ENCODE measurements at regions not wholly inside any gene's neighbourhood (a gene's known extent, or its start where the extent isn't known, plus 50 kb on each side); places are given as distances from the start of the nearest gene placed in this dataset.
"Not testable (repeated sequence)": the region's sequence is repeated elsewhere in the genome, so short reads cannot be mapped to it uniquely, and the experiment has no call there.

- no peaks in the 10 kb centered on the region for H3K4me1 Mint-ChIP-seq (ENCODE audit: low read depth in 2 of 2)
- no peaks in the 10 kb centered on the region for H3K27me3 Mint-ChIP-seq
- H3K36me3 Mint-ChIP-seq (ENCODE audit: insufficient read depth): no peaks in the 10 kb centered on the region
- ATAC-seq (replicated peaks): no peak
- no peak for DNase-seq
- peaks cover 5 to 6% of the 10 kb centered on the region in 2 donors for H3K9me3 Mint-ChIP-seq
- no peak overlapping the region for H3K27ac Mint-ChIP-seq
- H3K4me3 Mint-ChIP-seq: no peak overlapping the region
Measured at GRCh38 chr5:12111261-12111660, 207.0 kb upstream of the CTNND2 start.

- Mint-ChIP-seq H3K9me3 (peaks cover 4 to 5% of the 10 kb centered on the region in 2 donors), H3K27ac (no peak overlapping the region), H3K4me1 (ENCODE audit: low read depth in 2 of 2) (no peaks in the 10 kb centered on the region), H3K4me3 (no peak overlapping the region), H3K27me3 (no peaks in the 10 kb centered on the region), H3K36me3 (ENCODE audit: insufficient read depth) (no peaks in the 10 kb centered on the region)
- DNase-seq: no peak
- no peak for ATAC-seq (replicated peaks)
Measured at GRCh38 chr5:12110629-12111028, 206.4 kb upstream of the CTNND2 start.

GRCh38 chr5:12109075-12109688 is 204.9 kb upstream of the CTNND2 start:
- no peaks in the 10 kb centered on the region for H3K36me3 Mint-ChIP-seq (ENCODE audit: insufficient read depth)
- H3K27me3 Mint-ChIP-seq: no peaks in the 10 kb centered on the region
- no peaks in the 10 kb centered on the region for H3K4me1 Mint-ChIP-seq (ENCODE audit: low read depth in 2 of 2)
- peaks cover 0 to 3% of the 10 kb centered on the region in 2 donors for H3K9me3 Mint-ChIP-seq
- DNase-seq: no peak
- no peak overlapping the region for H3K4me3 Mint-ChIP-seq
- H3K27ac Mint-ChIP-seq: no peak overlapping the region
- ATAC-seq (replicated peaks): no peak

- Mint-ChIP-seq H3K9me3 (peaks cover 9 to 14% of the 10 kb centered on the region in 2 donors), H3K27me3 (no peaks in the 10 kb centered on the region), H3K4me1 (ENCODE audit: low read depth in 2 of 2) (no peaks in the 10 kb centered on the region), H3K27ac (no peak overlapping the region), H3K36me3 (ENCODE audit: insufficient read depth) (no peaks in the 10 kb centered on the region), H3K4me3 (no peak overlapping the region)
- no peak for ATAC-seq (replicated peaks)
- no peak for DNase-seq
Measured at GRCh38 chr5:12102151-12102550, 197.9 kb upstream of the CTNND2 start.

GRCh38 chr5:12100542-12100941 is 196.3 kb upstream of the CTNND2 start:
- Mint-ChIP-seq H3K27me3 (no peaks in the 10 kb centered on the region), H3K4me3 (no peak overlapping the region), H3K27ac (no peak overlapping the region), H3K9me3 (peaks cover 12 to 14% of the 10 kb centered on the region in 2 donors), H3K36me3 (ENCODE audit: insufficient read depth) (no peaks in the 10 kb centered on the region), H3K4me1 (ENCODE audit: low read depth in 2 of 2) (no peaks in the 10 kb centered on the region)
- ATAC-seq (replicated peaks): no peak
- DNase-seq: no peak

GRCh38 chr5:12099296-12099695 is 195.1 kb upstream of the CTNND2 start:
- Mint-ChIP-seq H3K4me1 (ENCODE audit: low read depth in 2 of 2) (no peaks in the 10 kb centered on the region), H3K27me3 (no peaks in the 10 kb centered on the region), H3K27ac (no peak overlapping the region), H3K36me3 (ENCODE audit: insufficient read depth) (no peaks in the 10 kb centered on the region), H3K4me3 (no peak overlapping the region), H3K9me3 (peaks cover 12 to 14% of the 10 kb centered on the region in 2 donors)
- DNase-seq: no peak
- no peak for ATAC-seq (replicated peaks)

GRCh38 chr5:12095808-12096281 is 191.6 kb upstream of the CTNND2 start:
- DNase-seq: no peak
- no peak overlapping the region for H3K4me3 Mint-ChIP-seq
- H3K27me3 Mint-ChIP-seq: no peaks in the 10 kb centered on the region
- H3K36me3 Mint-ChIP-seq (ENCODE audit: insufficient read depth): no peaks in the 10 kb centered on the region
- H3K4me1 Mint-ChIP-seq (ENCODE audit: low read depth in 2 of 2): no peaks in the 10 kb centered on the region
- no peak overlapping the region for H3K27ac Mint-ChIP-seq
- peaks cover 10 to 14% of the 10 kb centered on the region in 2 donors for H3K9me3 Mint-ChIP-seq
- no peak for ATAC-seq (replicated peaks)

- Mint-ChIP-seq H3K4me1 (ENCODE audit: low read depth in 2 of 2) (no peaks in the 10 kb centered on the region), H3K36me3 (ENCODE audit: insufficient read depth) (no peaks in the 10 kb centered on the region), H3K27ac (no peak overlapping the region), H3K27me3 (no peaks in the 10 kb centered on the region), H3K9me3 (peaks cover 0 to 5% of the 10 kb centered on the region in 2 donors), H3K4me3 (no peak overlapping the region)
- no peak for DNase-seq
- ATAC-seq (replicated peaks): no peak
Measured at GRCh38 chr5:12093586-12093985, 189.3 kb upstream of the CTNND2 start.

GRCh38 chr5:12080761-12081160 is 176.5 kb upstream of the CTNND2 start:
- Mint-ChIP-seq H3K4me3 (no peak overlapping the region), H3K4me1 (ENCODE audit: low read depth in 2 of 2) (no peaks in the 10 kb centered on the region), H3K27ac (no peak overlapping the region), H3K9me3 (peaks cover 6 to 18% of the 10 kb centered on the region in 2 donors), H3K27me3 (no peaks in the 10 kb centered on the region), H3K36me3 (ENCODE audit: insufficient read depth) (no peaks in the 10 kb centered on the region)
- ATAC-seq (replicated peaks): no peak
- DNase-seq: no peak

- not testable (repeated sequence) for H3K27ac Mint-ChIP-seq; H3K4me3 Mint-ChIP-seq; H3K27me3 Mint-ChIP-seq; H3K4me1 Mint-ChIP-seq (ENCODE audit: low read depth in 2 of 2); H3K36me3 Mint-ChIP-seq (ENCODE audit: insufficient read depth); DNase-seq; ATAC-seq (replicated peaks)
- H3K9me3 Mint-ChIP-seq: peaks cover 6 to 18% of the 10 kb centered on the region in 2 donors
Measured at GRCh38 chr5:12078286-12078685, 174.0 kb upstream of the CTNND2 start.

GRCh38 chr5:12073426-12073825 is 169.2 kb upstream of the CTNND2 start:
- Mint-ChIP-seq H3K4me1 (ENCODE audit: low read depth in 2 of 2) (no peaks in the 10 kb centered on the region), H3K9me3 (no peaks in the 10 kb centered on the region), H3K27ac (no peak overlapping the region), H3K4me3 (no peak overlapping the region), H3K27me3 (no peaks in the 10 kb centered on the region), H3K36me3 (ENCODE audit: insufficient read depth) (no peaks in the 10 kb centered on the region)
- no peak for ATAC-seq (replicated peaks)
- no peak for DNase-seq

- Mint-ChIP-seq H3K9me3 (peaks cover 0 to 7% of the 10 kb centered on the region in 2 donors), H3K27ac (no peak overlapping the region), H3K4me3 (no peak overlapping the region), H3K4me1 (ENCODE audit: low read depth in 2 of 2) (no peaks in the 10 kb centered on the region), H3K36me3 (ENCODE audit: insufficient read depth) (no peaks in the 10 kb centered on the region), H3K27me3 (no peaks in the 10 kb centered on the region)
- DNase-seq (no peak), ATAC-seq (replicated peaks) (no peak)
Measured at GRCh38 chr5:12072441-12072840, 168.2 kb upstream of the CTNND2 start.

GRCh38 chr5:12071455-12071854 is 167.2 kb upstream of the CTNND2 start:
- Mint-ChIP-seq H3K9me3 (peaks cover 4 to 15% of the 10 kb centered on the region in 2 donors), H3K27ac (no peak overlapping the region), H3K4me3 (no peak overlapping the region), H3K36me3 (ENCODE audit: insufficient read depth) (no peaks in the 10 kb centered on the region), H3K4me1 (ENCODE audit: low read depth in 2 of 2) (no peaks in the 10 kb centered on the region), H3K27me3 (no peaks in the 10 kb centered on the region)
- no peak for ATAC-seq (replicated peaks)
- DNase-seq: no peak

GRCh38 chr5:12023614-12024241 is 119.5 kb upstream of the CTNND2 start:
- Mint-ChIP-seq H3K27me3 (no peaks in the 10 kb centered on the region), H3K4me1 (ENCODE audit: low read depth in 2 of 2) (no peaks in the 10 kb centered on the region), H3K36me3 (ENCODE audit: insufficient read depth) (no peaks in the 10 kb centered on the region), H3K4me3 (no peak overlapping the region), H3K27ac (no peak overlapping the region), H3K9me3 (peaks cover under 1 to 3% of the 10 kb centered on the region in 2 donors)
- ATAC-seq (replicated peaks) (no peak), DNase-seq (no peak)
